Fibroblast of lung (primary cell): ENCODE measurements at regions not wholly inside any gene's neighbourhood (a gene's known extent, or its start where the extent isn't known, plus 50 kb on each side); places are given as distances from the start of the nearest gene placed in this dataset.

Source experiments
- DNase-seq, 2 donors: peaks; one replicate each; pipeline versions ENCODE4 v3.0.0 to v3.0.0-alpha.2; 2010; ENCODE audit warnings: low read depth in 2 of 2
- H2AFZ ChIP-seq: 2 replicates; pipeline ENCODE4 v1.5.1; 2012; ENCODE audit warnings: low read length, control low read depth, inconsistent platforms
- H3K27ac ChIP-seq: 2 replicates; pipeline ENCODE4 v1.5.1; 2011; ENCODE audit warnings: low read length, control low read depth; ENCODE audit not compliant: insufficient read depth
- H3K27me3 ChIP-seq: 2 replicates; pipeline ENCODE4 v1.5.1; 2011; ENCODE audit warnings: mild to moderate bottlenecking, low read length; ENCODE audit not compliant: control insufficient read depth, insufficient read depth
- H3K36me3 ChIP-seq: 2 replicates; pipeline ENCODE4 v1.5.1; 2011; ENCODE audit warnings: low read length; ENCODE audit not compliant: control insufficient read depth, insufficient read depth
- H3K4me1 ChIP-seq: 2 replicates; pipeline ENCODE4 v1.5.1; 2011; ENCODE audit warnings: low read length; ENCODE audit not compliant: control insufficient read depth, insufficient read depth; ENCODE audit errors: extremely low read depth
- H3K4me2 ChIP-seq: 2 replicates; pipeline ENCODE4 v1.5.1; 2011; ENCODE audit warnings: low read length, control low read depth; ENCODE audit not compliant: insufficient read depth; ENCODE audit errors: extremely low read depth
- H3K4me3 ChIP-seq, 4 experiments: fragments of 200-600 bp in 1 of 4; sonication (generic) in 1 of 4; replicated peaks in 1 of 4; 2 replicates each; pipeline ENCODE4 v1.5.1; 2011 to 2016; ENCODE audit warnings: low read length in 4 of 4, low read depth in 3 of 4, mild to moderate bottlenecking in 3 of 4, control low read depth in 2 of 4, inconsistent platforms in 1 of 4, mixed read lengths in 1 of 4; ENCODE audit not compliant: insufficient read depth in 1 of 4; ENCODE audit errors: control extremely low read depth in 1 of 4
- H3K79me2 ChIP-seq: 2 replicates; pipeline ENCODE4 v1.5.1; 2012; ENCODE audit warnings: mild to moderate bottlenecking, low read length, inconsistent platforms; ENCODE audit not compliant: control insufficient read depth, insufficient read depth
- H3K9ac ChIP-seq: 2 replicates; pipeline ENCODE4 v1.5.1; 2011; ENCODE audit warnings: mild to moderate bottlenecking, low read length, control low read depth; ENCODE audit not compliant: insufficient read depth
- H3K9me3 ChIP-seq: 2 replicates; pipeline ENCODE4 v1.5.1; 2012; ENCODE audit warnings: low read depth, low read length; ENCODE audit not compliant: control insufficient read depth, insufficient read depth
- H4K20me1 ChIP-seq: 2 replicates; pipeline ENCODE4 v1.5.1; 2011; ENCODE audit warnings: low read length; ENCODE audit not compliant: control insufficient read depth, insufficient read depth; ENCODE audit errors: extremely low read depth
- CTCF ChIP-seq, 2 donors: IDR thresholded peaks in 1 of 2; conservative IDR thresholded peaks in 1 of 2; 1 replicate in 1 of 2; 2 replicates in 1 of 2; pipeline ENCODE4 v1.5.1; 2011 to 2012; ENCODE audit warnings: low read length in 2 of 2, control low read depth in 1 of 2, inconsistent platforms in 1 of 2, low read depth in 1 of 2, mild to moderate bottlenecking in 1 of 2
- EZH2 ChIP-seq: IDR thresholded peaks from 2 replicates; pipeline ENCODE4 v1.5.1; 2012; ENCODE audit warnings: low read length, control low read depth, mild to moderate bottlenecking; ENCODE audit errors: missing control alignments

- H3K9ac ChIP-seq, result no peak overlapping the region
- TF ChIP-seq EZH2 (no peak), CTCF (conservative IDR thresholded peaks at IDR 0.05 in 1 of 2, IDR thresholded peaks at IDR 0.05 in 1 of 2; ENCODE audit: low read depth in 1 of 2, low read length in 2 of 2) (no peak)
- no peak overlapping the region for H3K4me2 ChIP-seq
- H3K27ac ChIP-seq, result no peak overlapping the region
- H2AFZ ChIP-seq, result no peak overlapping the region
- H3K36me3 ChIP-seq, result no peaks in the 10 kb centered on the region
- H4K20me1 ChIP-seq, result no peaks in the 10 kb centered on the region
- H3K4me1 ChIP-seq, result no peaks in the 10 kb centered on the region
- no peak for DNase-seq
- H3K4me3 ChIP-seq, result no peak overlapping the region
- H3K79me2 ChIP-seq, result no peaks in the 10 kb centered on the region
- H3K9me3 ChIP-seq, result no peaks in the 10 kb centered on the region
- H3K27me3 ChIP-seq, result no peaks in the 10 kb centered on the region
Observed at GRCh38 chr2:176407706-176408105, 138.5 kb downstream of the MTX2 start.

- H2AFZ ChIP-seq, result no peak overlapping the region
- no peak overlapping the region for H3K9ac ChIP-seq
- no peak overlapping the region for H3K4me3 ChIP-seq
- no peak overlapping the region for H3K27ac ChIP-seq
- no peaks in the 10 kb centered on the region for H3K27me3 ChIP-seq
- H3K9me3 ChIP-seq, result no peaks in the 10 kb centered on the region
- TF ChIP-seq EZH2, result no peak
- TF ChIP-seq CTCF (conservative IDR thresholded peaks at IDR 0.05 in 1 of 2, IDR thresholded peaks at IDR 0.05 in 1 of 2; ENCODE audit: low read depth in 1 of 2, low read length in 2 of 2), result no peak
- H3K36me3 ChIP-seq, result no peaks in the 10 kb centered on the region
- no peak for DNase-seq
- no peaks in the 10 kb centered on the region for H3K4me1 ChIP-seq
- H3K79me2 ChIP-seq, result no peaks in the 10 kb centered on the region
- H3K4me2 ChIP-seq, result no peak overlapping the region
- no peaks in the 10 kb centered on the region for H4K20me1 ChIP-seq
Observed at GRCh38 chr2:176409671-176410070, 140.4 kb downstream of the MTX2 start.

GRCh38 chr2:176412136-176412535 is 142.9 kb downstream of the MTX2 start:
- Histone ChIP-seq H3K79me2 (no peaks in the 10 kb centered on the region), H4K20me1 (no peaks in the 10 kb centered on the region), H3K9me3 (no peaks in the 10 kb centered on the region), H3K4me2 (no peak overlapping the region), H3K36me3 (no peaks in the 10 kb centered on the region), H3K27me3 (no peaks in the 10 kb centered on the region), H3K27ac (no peak overlapping the region), H3K4me3 (no peak overlapping the region), H3K4me1 (no peaks in the 10 kb centered on the region), H2AFZ (no peak overlapping the region), H3K9ac (no peak overlapping the region)
- TF ChIP-seq EZH2, result no peak
- no peak for TF ChIP-seq CTCF (conservative IDR thresholded peaks at IDR 0.05 in 1 of 2, IDR thresholded peaks at IDR 0.05 in 1 of 2; ENCODE audit: low read depth in 1 of 2, low read length in 2 of 2)
- DNase-seq, result no peak
